Activated CD8-positive, alpha-beta T cell treated with anti-CD3 and anti-CD28 coated beads for 36 hours (primary cell): ENCODE measurements at regions not wholly inside any gene's neighbourhood (a gene's known extent, or its start where the extent isn't known, plus 50 kb on each side); places are given as distances from the start of the nearest gene placed in this dataset.

Source experiments
- ATAC-seq: fragments of 200-7000 bp; cut with Tn5 transposase; one replicate; pipeline ENCODE4 v1.10.0; 2021; ENCODE audit warnings: mild to moderate bottlenecking, moderate library complexity
- CTCF ChIA-PET: fragments of 350-600 bp; sonication (Branson Sonifier 250); formaldehyde crosslinking; loops from one replicate; lab custom pipeline; 2021; ENCODE audit warnings: antibody characterized with exemption; lab: Charles Lee
- POLR2A ChIA-PET: fragments of 350-600 bp; sonication (Branson Sonifier 250); formaldehyde crosslinking; loops from one replicate; lab custom pipeline; 2021; ENCODE audit warnings: antibody characterized with exemption; lab: Charles Lee
- DNase-seq: peaks from one replicate; pipeline ENCODE4 v3.0.0-alpha.2; 2020
- H3K27ac Mint-ChIP-seq: one replicate; pipeline ENCODE4 v1.8.0; 2021; ENCODE audit warnings: mild to moderate bottlenecking, mixed read lengths
- H3K27me3 Mint-ChIP-seq: one replicate; pipeline ENCODE4 v1.8.0; 2021; ENCODE audit warnings: mixed read lengths
- H3K36me3 Mint-ChIP-seq: one replicate; pipeline ENCODE4 v1.8.0; 2021; ENCODE audit warnings: low read depth, mixed read lengths
- H3K4me1 Mint-ChIP-seq: one replicate; pipeline ENCODE4 v1.8.0; 2021; ENCODE audit warnings: low read depth, mixed read lengths
- H3K4me3 Mint-ChIP-seq: one replicate; pipeline ENCODE4 v1.8.0; 2021; ENCODE audit warnings: mild to moderate bottlenecking, moderate library complexity, mixed read lengths
- H3K9me3 Mint-ChIP-seq: one replicate; pipeline ENCODE4 v1.8.0; 2021; ENCODE audit warnings: mixed read lengths
- CTCF ChIP-seq: fragments of 200-600 bp; IDR thresholded peaks from one replicate; pipeline ENCODE4 v1.8.0; 2022; ENCODE audit warnings: antibody characterized with exemption, mild to moderate bottlenecking
- intact Hi-C: fragments of 100-400 bp; cut with micrococcal nuclease; formaldehyde crosslinking; loops from one replicate; pipeline ENCODE4 v1.10.0; 2022

GRCh38 chr2:2696325-2696724, 365.2 kb upstream of the MYT1L start:
- Mint-ChIP-seq H3K27me3 (no peaks in the 10 kb centered on the region), H3K4me1 (no peaks in the 10 kb centered on the region), H3K27ac (no peak overlapping the region), H3K9me3 (no peaks in the 10 kb centered on the region), H3K36me3 (no peaks in the 10 kb centered on the region), H3K4me3 (no peak overlapping the region)
- ChIA-PET CTCF (no interaction called here), POLR2A (no interaction called here)
- no peak for ATAC-seq
- no peak for TF ChIP-seq CTCF
- intact Hi-C loops = no loop called here
- DNase-seq = no peak

GRCh38 chr2:2694746-2695145, 363.7 kb upstream of the MYT1L start:
- Mint-ChIP-seq H3K36me3 (no peaks in the 10 kb centered on the region), H3K4me1 (peaks cover 7% of the 10 kb centered on the region), H3K4me3 (no peak overlapping the region), H3K27ac (no peak overlapping the region), H3K9me3 (no peaks in the 10 kb centered on the region), H3K27me3 (no peaks in the 10 kb centered on the region)
- ChIA-PET CTCF (no interaction called here), POLR2A (no interaction called here)
- no peak for DNase-seq
- TF ChIP-seq CTCF = no peak
- intact Hi-C loops = no loop called here
- ATAC-seq = no peak

GRCh38 chr2:2692599-2693389, 361.7 kb upstream of the MYT1L start:
- Mint-ChIP-seq H3K4me3 (no peak overlapping the region), H3K4me1 (peaks cover 20% of the 10 kb centered on the region), H3K9me3 (no peaks in the 10 kb centered on the region), H3K27me3 (no peaks in the 10 kb centered on the region), H3K36me3 (no peaks in the 10 kb centered on the region), H3K27ac (no peak overlapping the region)
- no peak for ATAC-seq
- no peak for TF ChIP-seq CTCF
- intact Hi-C loops = no loop called here
- ChIA-PET POLR2A (no interaction called here), CTCF (no interaction called here)
- DNase-seq = no peak

GRCh38 chr2:2691419-2691818, 360.3 kb upstream of the MYT1L start:
- Mint-ChIP-seq H3K27ac (no peak overlapping the region), H3K9me3 (no peaks in the 10 kb centered on the region), H3K36me3 (no peaks in the 10 kb centered on the region), H3K4me1 (peaks cover 21% of the 10 kb centered on the region), H3K4me3 (no peak overlapping the region), H3K27me3 (no peaks in the 10 kb centered on the region)
- ChIA-PET POLR2A (interaction anchor here (0.5 kb wide), 1 partner anchor 20 kb away, joined by 3 read pairs; no protein-coding TSS in a partner anchor), CTCF (no interaction called here)
- ATAC-seq (no peak), DNase-seq (no peak)
- intact Hi-C loops = no loop called here
- no peak for TF ChIP-seq CTCF

GRCh38 chr2:2690985-2691384, 359.9 kb upstream of the MYT1L start:
- no peak for TF ChIP-seq CTCF
- no peaks in the 10 kb centered on the region for H3K27me3 Mint-ChIP-seq
- ATAC-seq (no peak), DNase-seq (no peak)
- H3K4me1 Mint-ChIP-seq = peaks cover 26% of the 10 kb centered on the region
- H3K4me3 Mint-ChIP-seq = no peak overlapping the region
- POLR2A ChIA-PET = interaction anchor here (0.5 kb wide), 1 partner anchor 20 kb away, joined by 3 read pairs; no protein-coding TSS in a partner anchor
- H3K36me3 Mint-ChIP-seq = no peaks in the 10 kb centered on the region
- H3K27ac Mint-ChIP-seq = no peak overlapping the region
- intact Hi-C loops = no loop called here
- H3K9me3 Mint-ChIP-seq = no peaks in the 10 kb centered on the region
- CTCF ChIA-PET = no interaction called here
